ENCODE measurements at regions not wholly inside any gene's neighbourhood (a gene's known extent, or its start where the extent isn't known, plus 50 kb on each side); places are given as distances from the start of the nearest gene placed in this dataset.

DNA sequence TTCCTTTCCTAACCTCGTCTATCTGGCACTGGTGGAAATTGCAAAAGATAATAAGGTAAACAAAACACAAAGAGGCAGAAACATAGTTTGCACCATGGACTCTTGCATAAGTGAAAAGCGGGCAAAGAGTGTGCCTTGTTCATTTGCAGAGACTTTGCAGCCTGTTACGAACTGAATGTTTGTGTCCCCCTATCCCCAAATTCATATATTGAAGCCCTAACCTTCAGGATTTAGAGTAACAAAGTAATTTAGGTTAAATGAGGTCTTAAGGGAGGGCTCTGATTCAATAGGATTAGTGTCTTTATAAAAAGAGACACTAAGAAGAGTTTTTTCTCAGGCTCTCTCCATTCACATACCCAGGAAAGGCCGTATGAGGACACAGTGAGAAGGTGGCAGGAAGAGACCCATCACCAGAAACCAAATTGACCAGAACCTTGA lies 52.1 kb upstream of the FAM169A start:
- no peaks in the 10 kb centered on the region for H3K36me3 ChIP-seq (ENCODE audit: control insufficient read depth, insufficient read depth, low read length)
- H3K4me1 ChIP-seq (ENCODE audit: control insufficient read depth, insufficient read depth, low read length) = peaks cover 2% of the 10 kb centered on the region
- WGBS (ENCODE audit: insufficient coverage, low lambda C conversion rate) = 50% methylated on average over 1 of the region's 4 CpGs
- DNase-seq = no peak
- H3K9me3 ChIP-seq (ENCODE audit: control insufficient read depth, low read depth, low read length) = no peaks in the 10 kb centered on the region
- no peaks in the 10 kb centered on the region for H3K27me3 ChIP-seq (ENCODE audit: control insufficient read depth, insufficient read depth, low read length)
- no peak overlapping the region for H3K27ac ChIP-seq (ENCODE audit: low read length)
- H3K4me3 ChIP-seq (ENCODE audit: low read length) = no peak overlapping the region

DNA sequence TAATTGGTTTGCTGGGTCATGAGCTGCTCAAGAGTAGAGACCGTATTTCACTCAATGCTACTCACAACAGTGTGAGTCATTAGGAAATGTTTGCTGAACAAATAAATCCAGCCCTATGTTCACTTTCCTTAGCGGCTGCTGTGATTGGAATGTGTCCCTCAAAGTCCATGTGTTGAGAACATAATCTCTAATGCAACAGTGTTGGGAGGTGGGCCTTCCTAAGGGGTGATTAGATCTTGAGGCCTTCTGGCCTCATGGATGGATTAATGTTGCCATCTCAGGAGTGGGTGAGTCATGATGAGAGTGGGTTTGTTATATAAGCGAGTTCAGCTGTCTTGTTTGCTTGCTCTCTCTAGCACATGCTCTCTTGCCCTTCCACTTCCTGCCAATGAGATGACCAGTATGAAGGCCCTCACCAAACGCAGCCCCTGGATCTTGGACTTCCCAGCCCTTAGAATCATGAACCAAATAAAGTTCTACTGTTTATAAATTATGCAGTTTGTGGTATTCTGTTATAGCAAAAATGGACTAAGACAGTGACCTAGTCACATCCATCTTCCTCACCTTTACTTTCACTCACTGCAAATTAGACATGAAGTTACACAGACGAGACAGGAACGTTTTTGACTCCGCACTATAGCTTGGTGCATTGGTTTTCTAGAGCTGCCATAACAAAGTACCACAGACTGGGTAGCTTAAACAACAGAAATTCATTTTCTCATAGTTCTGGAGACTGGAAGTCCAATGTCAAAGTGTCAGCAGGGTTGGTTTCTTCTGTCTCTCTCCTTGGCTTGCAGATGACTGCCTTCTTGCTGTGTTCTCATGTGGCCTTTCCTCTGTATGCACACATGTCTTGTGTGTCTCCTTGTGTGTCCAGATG lies 50.9 kb upstream of the FAM169A start:
- no CpG with 5 or more reads among the region's 7 CpGs for WGBS (ENCODE audit: insufficient coverage, low lambda C conversion rate)
- Histone ChIP-seq H3K4me3 (ENCODE audit: low read length) (no peak overlapping the region), H3K27me3 (ENCODE audit: control insufficient read depth, insufficient read depth, low read length) (no peaks in the 10 kb centered on the region), H3K9me3 (ENCODE audit: control insufficient read depth, low read depth, low read length) (no peaks in the 10 kb centered on the region), H3K27ac (ENCODE audit: low read length) (no peak overlapping the region), H3K4me1 (ENCODE audit: control insufficient read depth, insufficient read depth, low read length) (peaks cover 2% of the 10 kb centered on the region), H3K36me3 (ENCODE audit: control insufficient read depth, insufficient read depth, low read length) (no peaks in the 10 kb centered on the region)
- peak in 1 of 2 donors; percentile 57 for DNase-seq
